Vagina (tissue), 2 donors: ENCODE measurements at regions not wholly inside any gene's neighbourhood (a gene's known extent, or its start where the extent isn't known, plus 50 kb on each side); places are given as distances from the start of the nearest gene placed in this dataset.
"Not testable (repeated sequence)": the region's sequence is repeated elsewhere in the genome, so short reads cannot be mapped to it uniquely, and the experiment has no call there.

Experiments
- DNase-seq, 2 donors: peaks; one replicate each; pipeline ENCODE4 v3.0.0-alpha.2; 2017; ENCODE audit errors: extremely low spot score in 2 of 2
- H3K27ac ChIP-seq: fragments of 200-600 bp; sonication (generic); one replicate; pipeline ENCODE4 v1.5.1; 2019
- H3K27me3 ChIP-seq: fragments of 200-600 bp; sonication (generic); one replicate; pipeline ENCODE4 v1.5.1; 2019
- H3K36me3 ChIP-seq, 2 donors: fragments of 200-600 bp; sonication (generic); one replicate each; pipeline ENCODE4 v1.5.1; 2017 to 2019
- H3K4me1 ChIP-seq: fragments of 200-600 bp; sonication (generic); one replicate; pipeline ENCODE4 v1.5.1; 2019
- H3K4me3 ChIP-seq, 2 donors: fragments of 200-600 bp; sonication (generic); 1 replicate in 1 of 2; 2 replicates in 1 of 2; pipeline ENCODE4 v1.5.1; 2016 to 2019
- H3K9me3 ChIP-seq: fragments of 200-600 bp; sonication (generic); one replicate; pipeline ENCODE4 v1.5.1; 2019
- POLR2A ChIP-seq, 2 donors: fragments of 450-650 bp; IDR thresholded peaks; one replicate each; pipeline ENCODE4 v1.6.1; 2017; ENCODE audit warnings: antibody characterized with exemption in 2 of 2, mild to moderate bottlenecking in 2 of 2, moderate library complexity in 2 of 2
- POLR2AphosphoS5 ChIP-seq, 2 donors: sonication (generic); formaldehyde crosslinking; IDR thresholded peaks; one replicate each; pipeline ENCODE4 v1.9.0; 2017; ENCODE audit warnings: antibody characterized with exemption in 2 of 2, mild to moderate bottlenecking in 2 of 2, low read depth in 1 of 2; ENCODE audit not compliant: insufficient read depth in 1 of 2
- intact Hi-C: fragments of 100-400 bp; cut with DNase I; formaldehyde crosslinking; loops from one replicate; pipeline ENCODE4 v1.15.1; 2023
- TF ChIP-seq, protein P1 (sequence below), 3 experiments: fragments of 450-650 bp in 2 of 3; fragments of 200-600 bp in 1 of 3; sonication (generic) in 1 of 3; IDR thresholded peaks; one replicate each; pipeline ENCODE4 v1.5.1; 2017 to 2019; ENCODE audit warnings: antibody characterized with exemption in 3 of 3, mild to moderate bottlenecking in 2 of 3, moderate library complexity in 2 of 3

DNA sequence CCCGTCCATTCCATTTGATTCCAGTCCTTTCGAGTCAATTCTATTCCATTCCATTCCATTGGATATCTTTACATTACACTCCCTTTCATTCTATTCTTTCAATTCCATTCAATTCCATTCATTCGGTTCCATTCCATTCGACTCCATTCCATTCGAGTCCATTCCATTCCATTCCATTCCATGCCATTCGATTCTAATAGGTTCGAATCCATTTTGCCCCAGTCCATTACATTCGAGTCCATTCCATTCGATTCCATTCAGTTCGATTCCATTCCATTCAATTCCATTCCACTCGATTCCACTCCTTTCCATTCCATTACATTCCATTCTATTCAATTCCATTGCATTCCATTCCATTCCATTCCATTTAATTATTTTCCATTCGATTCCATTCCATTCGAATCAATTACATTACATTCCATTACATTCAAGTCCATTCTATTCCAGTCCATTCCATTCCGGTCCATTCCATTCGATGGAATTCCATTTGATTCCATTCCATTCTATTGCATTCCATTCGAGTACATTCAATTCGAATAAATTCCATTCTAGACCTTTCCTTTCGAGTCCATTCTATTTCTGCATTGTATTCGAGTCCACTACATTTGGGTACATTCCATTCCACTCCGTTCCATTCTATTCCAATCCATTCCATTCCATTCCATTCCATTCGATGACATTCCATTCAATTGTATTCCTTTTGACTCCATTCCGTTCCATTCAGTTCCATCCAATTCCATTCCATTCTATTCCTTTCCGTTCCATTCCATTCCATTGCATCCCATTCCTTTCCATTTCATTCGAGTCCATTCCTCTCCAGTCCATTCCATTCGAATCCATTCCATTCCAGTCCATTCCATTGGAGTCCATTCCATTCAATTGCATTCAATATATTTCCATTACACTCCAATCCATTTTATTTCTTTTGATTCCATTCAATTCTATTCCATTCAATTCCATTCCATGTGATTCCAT is 2604.8 kb upstream of the TPTE start:
- intact Hi-C loops, result no loop called here
- TF ChIP-seq POLR2A (IDR thresholded peaks at IDR 0.05) (no peak), POLR2AphosphoS5 (IDR thresholded peaks at IDR 0.05; ENCODE audit: insufficient read depth in 1 of 2, low read depth in 1 of 2) (no peak)
- TF ChIP-seq, protein P1, sequence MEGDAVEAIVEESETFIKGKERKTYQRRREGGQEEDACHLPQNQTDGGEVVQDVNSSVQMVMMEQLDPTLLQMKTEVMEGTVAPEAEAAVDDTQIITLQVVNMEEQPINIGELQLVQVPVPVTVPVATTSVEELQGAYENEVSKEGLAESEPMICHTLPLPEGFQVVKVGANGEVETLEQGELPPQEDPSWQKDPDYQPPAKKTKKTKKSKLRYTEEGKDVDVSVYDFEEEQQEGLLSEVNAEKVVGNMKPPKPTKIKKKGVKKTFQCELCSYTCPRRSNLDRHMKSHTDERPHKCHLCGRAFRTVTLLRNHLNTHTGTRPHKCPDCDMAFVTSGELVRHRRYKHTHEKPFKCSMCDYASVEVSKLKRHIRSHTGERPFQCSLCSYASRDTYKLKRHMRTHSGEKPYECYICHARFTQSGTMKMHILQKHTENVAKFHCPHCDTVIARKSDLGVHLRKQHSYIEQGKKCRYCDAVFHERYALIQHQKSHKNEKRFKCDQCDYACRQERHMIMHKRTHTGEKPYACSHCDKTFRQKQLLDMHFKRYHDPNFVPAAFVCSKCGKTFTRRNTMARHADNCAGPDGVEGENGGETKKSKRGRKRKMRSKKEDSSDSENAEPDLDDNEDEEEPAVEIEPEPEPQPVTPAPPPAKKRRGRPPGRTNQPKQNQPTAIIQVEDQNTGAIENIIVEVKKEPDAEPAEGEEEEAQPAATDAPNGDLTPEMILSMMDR (IDR thresholded peaks at IDR 0.05), result no peak
- no peaks in the 10 kb centered on the region for H3K27me3 ChIP-seq
- H3K27ac ChIP-seq, result no peak overlapping the region
- H3K9me3 ChIP-seq, result peaks cover 33% of the 10 kb centered on the region
- H3K36me3 ChIP-seq, result no peaks in the 10 kb centered on the region
- no peak overlapping the region for H3K4me3 ChIP-seq
- no peak for DNase-seq
- H3K4me1 ChIP-seq, result no peaks in the 10 kb centered on the region

DNA sequence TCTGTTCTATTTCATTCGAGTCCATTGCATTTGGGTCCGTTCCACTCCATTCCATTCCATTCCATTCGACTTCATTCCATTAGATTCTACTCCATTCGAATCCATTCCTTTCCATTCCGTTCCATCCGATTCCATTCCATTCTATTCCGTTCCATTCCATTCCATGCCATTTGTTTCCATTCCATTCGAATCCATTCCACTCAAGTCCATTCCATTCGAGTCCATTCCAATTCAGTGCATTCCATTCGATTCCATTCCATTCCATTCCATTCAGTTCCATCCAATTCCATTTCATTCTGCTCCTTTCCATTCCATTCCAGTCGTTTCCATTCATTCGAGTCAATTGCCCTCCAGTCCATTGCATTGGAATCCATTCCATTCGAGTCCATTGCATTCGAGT is 2603.7 kb upstream of the TPTE start:
- Histone ChIP-seq H3K27ac (no peak overlapping the region), H3K4me3 (no peak overlapping the region), H3K27me3 (no peaks in the 10 kb centered on the region), H3K4me1 (no peaks in the 10 kb centered on the region), H3K36me3 (no peaks in the 10 kb centered on the region), H3K9me3 (peaks cover 36% of the 10 kb centered on the region)
- TF ChIP-seq POLR2A (IDR thresholded peaks at IDR 0.05) (no peak), POLR2AphosphoS5 (IDR thresholded peaks at IDR 0.05; ENCODE audit: insufficient read depth in 1 of 2, low read depth in 1 of 2) (no peak)
- TF ChIP-seq, protein P1 (IDR thresholded peaks at IDR 0.05), result no peak
- intact Hi-C loops, result no loop called here
- DNase-seq, result no peak

DNA sequence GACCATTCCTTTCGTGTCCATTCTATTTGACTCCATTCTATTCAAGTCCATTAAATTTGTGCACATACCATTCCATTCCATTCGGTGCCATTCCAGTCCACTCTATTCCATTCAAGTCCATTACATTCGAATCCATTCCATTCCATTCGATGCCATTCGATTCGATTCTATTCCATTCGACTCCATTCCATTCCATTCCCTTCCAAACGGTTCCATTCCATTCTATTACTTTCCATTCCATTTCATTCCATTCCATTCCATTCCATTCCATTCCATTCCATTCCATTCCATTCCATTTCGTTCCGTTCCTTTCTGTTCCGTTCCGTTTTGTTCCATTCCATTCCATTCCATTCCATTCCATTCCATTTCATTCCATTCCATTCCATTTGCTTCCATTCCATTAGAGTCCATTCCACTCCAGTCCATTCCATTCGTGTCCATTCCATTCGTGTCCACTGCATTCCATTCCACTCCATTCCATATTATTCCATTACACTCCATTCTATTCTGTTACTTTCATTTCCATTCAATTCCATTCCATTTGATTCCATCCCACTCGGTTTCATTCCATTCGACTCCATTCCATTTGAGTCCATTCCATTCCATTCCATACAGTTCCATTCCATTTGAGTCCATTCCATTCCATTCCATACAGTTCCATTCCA is 2595.3 kb upstream of the TPTE start:
- H3K27me3 ChIP-seq, H3K4me1 ChIP-seq, H3K27ac ChIP-seq, DNase-seq, H3K4me3 ChIP-seq, H3K36me3 ChIP-seq, intact Hi-C loops: not testable (repeated sequence)
- H3K9me3 ChIP-seq, result peaks cover 39% of the 10 kb centered on the region

DNA sequence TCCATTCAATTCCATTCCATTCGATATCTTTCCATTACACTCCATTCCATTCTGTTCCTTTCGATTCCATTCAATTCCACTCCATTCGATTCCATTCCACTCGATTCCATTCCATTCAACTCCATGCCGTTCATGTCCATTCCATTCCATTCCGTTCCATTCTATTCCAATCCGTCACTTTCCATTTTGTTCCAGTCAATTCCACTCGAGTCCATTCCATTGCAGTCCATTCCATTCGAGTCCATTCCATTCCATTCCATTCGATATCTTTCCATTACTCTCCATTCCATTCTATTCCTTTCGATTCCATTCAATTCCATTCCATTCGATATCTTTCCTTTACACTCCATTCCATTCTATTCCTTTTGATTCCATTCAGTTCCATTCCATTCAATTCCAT is 2592.9 kb upstream of the TPTE start:
- DNase-seq, intact Hi-C loops, H3K27me3 ChIP-seq, H3K36me3 ChIP-seq, H3K4me3 ChIP-seq, H3K4me1 ChIP-seq, H3K27ac ChIP-seq: not testable (repeated sequence)
- H3K9me3 ChIP-seq, result peaks cover 44% of the 10 kb centered on the region

DNA sequence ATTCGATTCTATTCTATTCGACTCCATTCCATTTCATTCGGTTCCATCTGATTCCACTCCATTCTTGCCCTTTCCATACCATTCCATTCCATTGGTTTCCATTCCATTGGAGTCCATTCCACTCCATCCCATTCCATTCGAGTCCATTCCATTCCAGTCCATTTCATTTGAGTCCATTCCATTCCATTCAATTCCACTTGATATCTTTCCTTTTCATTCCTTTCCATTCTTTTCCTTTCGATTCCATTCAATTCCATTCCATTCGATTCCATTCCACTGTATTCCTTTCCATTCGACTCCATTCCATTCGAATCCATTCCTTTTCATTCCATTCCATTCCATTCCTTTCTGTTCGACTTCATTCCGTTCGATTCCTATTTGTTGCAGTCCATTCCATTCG is 2591.8 kb upstream of the TPTE start:
- intact Hi-C loops, H3K27ac ChIP-seq, H3K36me3 ChIP-seq, H3K4me3 ChIP-seq, DNase-seq, H3K27me3 ChIP-seq, H3K4me1 ChIP-seq: not testable (repeated sequence)
- peaks cover 38% of the 10 kb centered on the region for H3K9me3 ChIP-seq

DNA sequence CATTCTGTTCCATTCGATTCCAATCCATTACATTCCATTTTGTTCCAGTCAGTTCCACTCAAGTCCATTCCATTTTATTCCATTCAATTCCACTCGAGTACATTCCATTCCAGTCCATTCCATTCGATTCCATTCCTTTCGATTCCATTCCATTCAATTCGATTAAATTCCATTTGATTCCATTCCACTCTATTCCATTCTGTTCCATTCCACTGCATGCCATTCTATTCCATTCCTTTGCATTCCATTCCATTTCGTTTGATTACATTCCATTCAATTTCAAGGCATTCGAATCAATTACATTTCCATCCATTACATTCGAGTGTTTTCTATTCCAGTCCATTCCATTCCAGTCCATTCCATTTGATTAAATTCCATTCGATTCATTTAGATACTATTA is 2590.9 kb upstream of the TPTE start:
- intact Hi-C loops, H3K4me1 ChIP-seq, H3K4me3 ChIP-seq, DNase-seq, H3K36me3 ChIP-seq, H3K27ac ChIP-seq, H3K27me3 ChIP-seq: not testable (repeated sequence)
- peaks cover 38% of the 10 kb centered on the region for H3K9me3 ChIP-seq

DNA sequence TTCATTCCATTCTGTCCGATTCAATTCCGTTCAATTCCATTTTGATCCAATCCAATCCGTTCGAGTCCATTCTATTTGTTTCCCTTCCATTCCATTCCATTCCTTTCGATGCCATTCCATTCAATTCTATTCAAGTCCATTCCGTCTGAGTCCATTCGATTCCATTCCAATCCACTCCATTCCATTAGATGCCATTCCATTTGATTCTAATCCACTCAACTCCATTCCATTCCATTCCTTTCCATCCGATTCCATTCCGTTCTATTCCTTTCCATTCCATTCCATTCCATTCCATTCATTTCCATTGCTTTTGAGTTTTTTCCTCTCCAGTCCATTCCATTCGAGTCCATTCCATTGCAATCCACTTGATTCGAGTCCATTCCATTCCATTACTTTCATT is 2589.3 kb upstream of the TPTE start:
- H3K4me1 ChIP-seq, intact Hi-C loops, H3K27ac ChIP-seq, H3K36me3 ChIP-seq, DNase-seq, H3K27me3 ChIP-seq, H3K4me3 ChIP-seq: not testable (repeated sequence)
- H3K9me3 ChIP-seq, result peaks cover 36% of the 10 kb centered on the region

DNA sequence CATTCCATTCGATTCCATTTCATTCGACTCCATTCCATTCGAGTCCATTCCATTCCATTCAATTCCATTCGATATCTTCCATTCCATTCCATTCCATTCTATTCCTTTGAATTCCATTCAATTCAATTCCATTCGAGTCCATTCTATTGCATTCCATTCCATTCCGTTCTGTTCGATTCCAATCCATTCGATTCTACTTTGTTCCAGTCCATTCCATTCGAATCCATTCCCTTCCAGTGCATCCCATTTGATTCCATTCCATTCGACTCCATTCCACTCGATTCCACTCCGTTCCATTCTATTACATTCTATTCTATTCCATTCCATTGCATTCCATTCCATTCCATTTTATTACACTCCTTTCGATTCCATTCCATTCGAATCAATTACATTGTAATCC is 2588.5 kb upstream of the TPTE start:
- H3K4me3 ChIP-seq, H3K27ac ChIP-seq, H3K4me1 ChIP-seq, DNase-seq, H3K27me3 ChIP-seq, intact Hi-C loops, H3K36me3 ChIP-seq: not testable (repeated sequence)
- H3K9me3 ChIP-seq, result peaks cover 37% of the 10 kb centered on the region
